WTC11 (cell line): ENCODE measurements at regions not wholly inside any gene's neighbourhood (a gene's known extent, or its start where the extent isn't known, plus 50 kb on each side); places are given as distances from the start of the nearest gene placed in this dataset.

Source experiments
- ATAC-seq: fragments of 200-7000 bp; cut with Tn5 transposase; 2 replicates; pipeline ENCODE4 v1.10.0; 2021; ENCODE audit warnings: mild to moderate bottlenecking, moderate library complexity
- CTCF ChIA-PET: fragments of 300-600 bp; sonication (Branson Sonifier 250); formaldehyde crosslinking; loops from one replicate; lab custom pipeline; 2021; ENCODE audit warnings: antibody characterized with exemption; lab: Charles Lee
- POLR2A ChIA-PET: fragments of 350-600 bp; sonication (Branson Sonifier 250); formaldehyde crosslinking; loops from one replicate; lab custom pipeline; 2021; ENCODE audit warnings: antibody characterized with exemption; lab: Charles Lee
- DNase-seq: peaks from one replicate; pipeline ENCODE4 v3.0.0; 2021; ENCODE audit warnings: low spot score
- H3K27ac Mint-ChIP-seq: 2 replicates; pipeline ENCODE4 v1.8.0; 2021; ENCODE audit warnings: mixed read lengths
- H3K27me3 Mint-ChIP-seq: 2 replicates; pipeline ENCODE4 v1.8.0; 2021; ENCODE audit warnings: low read depth, mild to moderate bottlenecking, moderate library complexity, mixed read lengths
- H3K36me3 Mint-ChIP-seq: 2 replicates; pipeline ENCODE4 v1.8.0; 2021; ENCODE audit warnings: mixed read lengths
- H3K4me1 Mint-ChIP-seq: 2 replicates; pipeline ENCODE4 v1.8.0; 2022; ENCODE audit warnings: mixed read lengths
- H3K4me3 Mint-ChIP-seq: 2 replicates; pipeline ENCODE4 v1.8.0; 2021; ENCODE audit warnings: mild to moderate bottlenecking, moderate library complexity, mixed read lengths
- H3K9me3 Mint-ChIP-seq: 2 replicates; pipeline ENCODE4 v1.8.0; 2021; ENCODE audit warnings: mixed read lengths
- CBFB ChIP-seq: sonication (generic); formaldehyde crosslinking; IDR thresholded peaks from 2 replicates; pipeline ENCODE4 v1.8.1; 2022; ENCODE audit warnings: mild to moderate bottlenecking, low read depth, missing genetic modification reagents
- E2F1 ChIP-seq: sonication (generic); formaldehyde crosslinking; IDR thresholded peaks from 2 replicates; pipeline ENCODE4 v1.8.0; 2022; ENCODE audit warnings: mild to moderate bottlenecking, missing genetic modification reagents
- E2F4 ChIP-seq: sonication (generic); formaldehyde crosslinking; IDR thresholded peaks from 2 replicates; pipeline ENCODE4 v1.8.1; 2022; ENCODE audit warnings: low read depth, mild to moderate bottlenecking, moderate library complexity, missing genetic modification reagents, borderline replicate concordance
- ETV6 ChIP-seq: sonication (generic); formaldehyde crosslinking; IDR thresholded peaks from 2 replicates; pipeline ENCODE4 v1.8.1; 2022; ENCODE audit warnings: mild to moderate bottlenecking, missing genetic modification reagents
- FOXJ3 ChIP-seq: sonication (generic); formaldehyde crosslinking; IDR thresholded peaks from 2 replicates; pipeline ENCODE4 v1.9.0; 2021; ENCODE audit warnings: missing genetic modification reagents, mild to moderate bottlenecking, borderline replicate concordance
- FOXP4 ChIP-seq: sonication (generic); formaldehyde crosslinking; IDR thresholded peaks from 2 replicates; pipeline ENCODE4 v1.8.0; 2022; ENCODE audit warnings: mild to moderate bottlenecking, missing genetic modification reagents
- GRHL2 ChIP-seq: fragments of 250-450 bp; sonication (Bioruptor Pico); IDR thresholded peaks from 2 replicates; pipeline ENCODE4 v1.8.0; 2022; ENCODE audit warnings: mild to moderate bottlenecking, moderate library complexity; ENCODE audit not compliant: insufficient replicate concordance, severe bottlenecking
- IRF1 ChIP-seq: sonication (generic); formaldehyde crosslinking; IDR thresholded peaks from 2 replicates; pipeline ENCODE4 v1.8.0; 2023; ENCODE audit warnings: missing genetic modification reagents
- IRF2 ChIP-seq: sonication (generic); formaldehyde crosslinking; IDR thresholded peaks from 2 replicates; pipeline ENCODE4 v1.8.0; 2022; ENCODE audit warnings: low read depth, missing genetic modification reagents, borderline replicate concordance
- JAZF1 ChIP-seq: fragments of 250-450 bp; sonication (Bioruptor Pico); IDR thresholded peaks from 2 replicates; pipeline ENCODE4 v1.9.0; 2021; ENCODE audit warnings: moderate library complexity, mild to moderate bottlenecking, inconsistent platforms
- JUN ChIP-seq: sonication (generic); formaldehyde crosslinking; IDR thresholded peaks from 2 replicates; pipeline ENCODE4 v1.8.0; 2023; ENCODE audit warnings: mild to moderate bottlenecking, missing genetic modification reagents
- MYBL2 ChIP-seq: sonication (generic); formaldehyde crosslinking; IDR thresholded peaks from 2 replicates; pipeline ENCODE4 v1.8.1; 2023; ENCODE audit warnings: mild to moderate bottlenecking, moderate library complexity, missing genetic modification reagents
- NFE2L1 ChIP-seq: sonication (generic); formaldehyde crosslinking; IDR thresholded peaks from 2 replicates; pipeline ENCODE4 v1.8.1; 2023; ENCODE audit warnings: missing genetic modification reagents
- NR3C1 ChIP-seq: sonication (generic); formaldehyde crosslinking; conservative IDR thresholded peaks from 2 replicates; pipeline ENCODE4 v1.8.1; 2023; ENCODE audit warnings: low read depth, mild to moderate bottlenecking, missing genetic modification reagents
- OVOL2 ChIP-seq: fragments of 250-450 bp; sonication (Bioruptor Pico); IDR thresholded peaks from 2 replicates; pipeline ENCODE4 v1.9.0; 2021; ENCODE audit warnings: mild to moderate bottlenecking, borderline replicate concordance
- PREB ChIP-seq: sonication (generic); formaldehyde crosslinking; IDR thresholded peaks from 2 replicates; pipeline ENCODE4 v1.8.1; 2022; ENCODE audit warnings: mild to moderate bottlenecking, missing genetic modification reagents, moderate library complexity, borderline replicate concordance
- SMAD3 ChIP-seq: sonication (generic); formaldehyde crosslinking; IDR thresholded peaks from 2 replicates; pipeline ENCODE4 v1.8.0; 2022; ENCODE audit warnings: missing genetic modification reagents, mild to moderate bottlenecking, borderline replicate concordance
- SMAD4 ChIP-seq: sonication (generic); formaldehyde crosslinking; IDR thresholded peaks from 2 replicates; pipeline ENCODE4 v1.8.0; 2022; ENCODE audit warnings: mild to moderate bottlenecking, missing genetic modification reagents
- SOX15 ChIP-seq: fragments of 250-450 bp; sonication (Bioruptor Pico); IDR thresholded peaks from 2 replicates; pipeline ENCODE4 v1.9.0; 2021; ENCODE audit warnings: mild to moderate bottlenecking
- SP1 ChIP-seq: sonication (generic); formaldehyde crosslinking; conservative IDR thresholded peaks from 2 replicates; pipeline ENCODE4 v1.8.1; 2022; ENCODE audit warnings: missing genetic modification reagents
- TCF7 ChIP-seq: sonication (generic); formaldehyde crosslinking; IDR thresholded peaks from 2 replicates; pipeline ENCODE4 v1.8.0; 2022; ENCODE audit warnings: mild to moderate bottlenecking, low read depth, missing genetic modification reagents, moderate library complexity
- USF1 ChIP-seq: sonication (generic); formaldehyde crosslinking; IDR thresholded peaks from 2 replicates; pipeline ENCODE4 v1.8.0; 2022; ENCODE audit warnings: mild to moderate bottlenecking, missing genetic modification reagents
- ZNF121 ChIP-seq: sonication (generic); formaldehyde crosslinking; IDR thresholded peaks from 2 replicates; pipeline ENCODE4 v1.8.0; 2023; ENCODE audit warnings: missing genetic modification reagents
- ZNF263 ChIP-seq: sonication (generic); formaldehyde crosslinking; IDR thresholded peaks from 2 replicates; pipeline ENCODE4 v1.8.1; 2022; ENCODE audit warnings: low read depth, mild to moderate bottlenecking, moderate library complexity, missing genetic modification reagents
- ZNF423 ChIP-seq: fragments of 250-450 bp; sonication (Bioruptor Pico); IDR thresholded peaks from 2 replicates; pipeline ENCODE4 v2.1.2; 2022; ENCODE audit warnings: mild to moderate bottlenecking, moderate library complexity

GRCh38 chr9:135199489-135199888 is 112.0 kb downstream of the OLFM1 start (continued):
- TF ChIP-seq TCF7 (CRISPR knock-in tag) (no peak), SP1 (CRISPR knock-in tag) (no peak)
- TF ChIP-seq, all 79 proteins: peak for 0

- ATAC-seq: no peak
- POLR2A ChIA-PET: no interaction called here
- Mint-ChIP-seq H3K4me3 (no peak overlapping the region), H3K27ac (no peak overlapping the region), H3K36me3 (peaks cover 10% of the 10 kb centered on the region), H3K4me1 (peaks cover 33% of the 10 kb centered on the region), H3K27me3 (peaks cover 11% of the 10 kb centered on the region), H3K9me3 (peaks cover 13% of the 10 kb centered on the region)
- TF ChIP-seq JUN (CRISPR knock-in tag) (no peak), E2F1 (CRISPR knock-in tag) (no peak), OVOL2 (CRISPR knock-in tag) (no peak), JAZF1 (CRISPR knock-in tag) (no peak), E2F4 (CRISPR knock-in tag) (no peak), FOXP4 (CRISPR knock-in tag) (no peak)
- no peak for DNase-seq
- CTCF ChIA-PET: interaction anchor here (1.0 kb wide), 1 partner anchor 88 kb away, joined by 5 read pairs; no protein-coding TSS in a partner anchor
Measured at GRCh38 chr9:135201711-135202110, 114.2 kb downstream of the OLFM1 start.

GRCh38 chr9:135204177-135204576 is 116.7 kb downstream of the OLFM1 start:
- H3K4me3 Mint-ChIP-seq: no peak overlapping the region
- H3K4me1 Mint-ChIP-seq: peaks cover 9% of the 10 kb centered on the region
- TF ChIP-seq PREB (CRISPR knock-in tag): no peak
- no peak for TF ChIP-seq ZNF121 (CRISPR knock-in tag)
- no peak for TF ChIP-seq SMAD4 (CRISPR knock-in tag)
- TF ChIP-seq IRF1 (CRISPR knock-in tag): no peak
- no peak for TF ChIP-seq USF1 (CRISPR knock-in tag)
- TF ChIP-seq ZNF263 (CRISPR knock-in tag): no peak
- no peak for TF ChIP-seq MYBL2
- TF ChIP-seq CBFB (CRISPR knock-in tag): no peak
- TF ChIP-seq GRHL2 (CRISPR knock-in tag): no peak
- no peak for TF ChIP-seq IRF2 (CRISPR knock-in tag)
- TF ChIP-seq SOX15: no peak
- TF ChIP-seq ZNF423: no peak
- no peak for TF ChIP-seq ETV6 (CRISPR knock-in tag)
- TF ChIP-seq NFE2L1: no peak
- no peak for TF ChIP-seq SMAD3 (CRISPR knock-in tag)
- no peak for TF ChIP-seq FOXJ3
- no peak for TF ChIP-seq NR3C1 (CRISPR knock-in tag)
- peaks cover 10% of the 10 kb centered on the region for H3K36me3 Mint-ChIP-seq
- H3K27ac Mint-ChIP-seq: no peak overlapping the region
- POLR2A ChIA-PET: no interaction called here
- H3K27me3 Mint-ChIP-seq: peaks cover 4% of the 10 kb centered on the region
- CTCF ChIA-PET: no interaction called here
- ATAC-seq (no peak), DNase-seq (no peak)
- peaks cover 13% of the 10 kb centered on the region for H3K9me3 Mint-ChIP-seq
